ENCODE measurements at regions not wholly inside any gene's neighbourhood (a gene's known extent, or its start where the extent isn't known, plus 50 kb on each side); places are given as distances from the start of the nearest gene placed in this dataset.
A peak's percentile ranks its signal among the peaks of the same experiment; 100 is the strongest.
"Not testable (repeated sequence)": the region's sequence is repeated elsewhere in the genome, so short reads cannot be mapped to it uniquely, and the experiment has no call there.

DNA sequence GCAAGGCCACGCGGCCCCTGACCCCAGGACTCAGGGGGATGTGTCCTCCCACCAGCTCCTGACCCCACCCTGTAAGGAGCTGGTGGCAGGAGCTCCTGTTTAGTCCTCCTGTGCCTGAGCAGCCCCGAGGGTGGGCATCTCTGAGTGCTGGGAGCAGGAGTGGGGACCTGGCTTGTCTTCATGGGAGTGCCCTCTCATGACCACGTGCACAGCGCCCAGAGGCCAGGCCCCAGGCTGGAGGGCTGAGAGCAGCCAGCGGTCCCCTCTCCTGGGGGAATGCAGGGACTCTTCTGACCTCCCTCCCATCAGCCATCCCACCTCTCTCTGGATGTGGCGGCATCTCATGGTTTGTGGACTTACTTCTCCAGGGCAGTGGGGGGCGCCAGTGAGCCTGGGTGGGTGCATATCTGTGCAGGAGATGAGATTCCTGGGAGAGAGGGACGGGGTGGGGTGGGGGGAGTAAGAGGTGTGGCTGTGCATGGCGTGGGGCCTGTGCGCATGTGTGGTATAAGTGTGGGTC is 205.6 kb downstream of the TBC1D2B start:
- ATAC-seq (ENCODE audit: low read depth): no peak

DNA sequence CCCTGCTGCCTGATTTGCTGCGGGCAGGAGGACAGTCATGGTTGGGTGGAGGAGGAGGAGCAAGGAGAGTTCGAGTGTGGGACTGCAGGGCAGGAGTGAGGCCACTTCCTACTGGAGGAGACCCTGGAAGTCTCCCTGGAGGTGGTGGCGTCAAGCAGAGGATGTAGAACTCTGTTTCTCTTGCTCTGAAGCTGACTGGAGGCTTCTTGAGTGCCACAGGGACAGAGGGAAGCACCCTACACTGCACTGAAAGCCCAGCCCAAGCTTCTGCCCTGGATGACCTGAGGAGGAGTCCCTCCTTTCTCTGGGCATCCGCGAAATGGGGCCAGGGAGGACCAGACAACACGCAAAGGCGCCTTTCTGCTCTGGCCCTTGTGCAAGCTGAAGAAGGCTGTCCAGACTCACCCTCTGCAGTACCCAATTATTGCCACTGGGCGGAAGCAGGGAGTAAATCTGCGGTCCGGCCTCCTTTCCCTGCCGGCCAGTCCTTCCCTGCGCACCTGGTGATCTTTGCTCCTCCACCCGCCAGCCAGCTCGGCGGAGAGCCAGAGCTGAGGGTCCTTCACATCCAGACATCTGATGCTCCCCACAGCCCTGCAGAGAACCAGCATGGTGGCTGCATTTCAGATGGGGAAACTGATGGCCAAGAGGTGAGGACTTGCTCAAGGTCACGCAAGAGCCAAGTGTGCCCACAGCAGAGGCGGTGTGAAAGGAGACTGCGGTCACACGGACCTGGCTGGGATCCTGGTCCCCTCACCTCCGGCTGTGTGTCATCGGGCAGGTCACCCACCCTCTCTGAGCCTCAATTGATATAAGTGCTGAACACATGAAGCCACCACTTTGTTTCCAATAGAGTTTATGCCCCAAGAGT is 207.1 kb downstream of the TBC1D2B start:
- Histone ChIP-seq H3K27ac (ENCODE audit: poor library complexity, severe bottlenecking) (peak overlapping the region; percentile 56), H3K36me3 (ENCODE audit: low read depth) (no peaks in the 10 kb centered on the region), H3K4me3 (ENCODE audit: severe bottlenecking) (no peak overlapping the region), H3K4me1 (ENCODE audit: insufficient read depth, poor library complexity, severe bottlenecking) (peaks cover 13% of the 10 kb centered on the region), H3K27me3 (ENCODE audit: insufficient read depth, poor library complexity, severe bottlenecking) (no peaks in the 10 kb centered on the region), H3K9me3 (ENCODE audit: severe bottlenecking) (no peaks in the 10 kb centered on the region)
- DNase-seq (ENCODE audit: low spot score): peak; percentile 78
- TF ChIP-seq, protein P1, sequence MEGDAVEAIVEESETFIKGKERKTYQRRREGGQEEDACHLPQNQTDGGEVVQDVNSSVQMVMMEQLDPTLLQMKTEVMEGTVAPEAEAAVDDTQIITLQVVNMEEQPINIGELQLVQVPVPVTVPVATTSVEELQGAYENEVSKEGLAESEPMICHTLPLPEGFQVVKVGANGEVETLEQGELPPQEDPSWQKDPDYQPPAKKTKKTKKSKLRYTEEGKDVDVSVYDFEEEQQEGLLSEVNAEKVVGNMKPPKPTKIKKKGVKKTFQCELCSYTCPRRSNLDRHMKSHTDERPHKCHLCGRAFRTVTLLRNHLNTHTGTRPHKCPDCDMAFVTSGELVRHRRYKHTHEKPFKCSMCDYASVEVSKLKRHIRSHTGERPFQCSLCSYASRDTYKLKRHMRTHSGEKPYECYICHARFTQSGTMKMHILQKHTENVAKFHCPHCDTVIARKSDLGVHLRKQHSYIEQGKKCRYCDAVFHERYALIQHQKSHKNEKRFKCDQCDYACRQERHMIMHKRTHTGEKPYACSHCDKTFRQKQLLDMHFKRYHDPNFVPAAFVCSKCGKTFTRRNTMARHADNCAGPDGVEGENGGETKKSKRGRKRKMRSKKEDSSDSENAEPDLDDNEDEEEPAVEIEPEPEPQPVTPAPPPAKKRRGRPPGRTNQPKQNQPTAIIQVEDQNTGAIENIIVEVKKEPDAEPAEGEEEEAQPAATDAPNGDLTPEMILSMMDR (IDR thresholded peaks at IDR 0.05; ENCODE audit: poor library complexity, severe bottlenecking): peak; percentile 91
- ATAC-seq (ENCODE audit: low read depth): peak; percentile 64

More for the DNA sequence above, 205.6 kb downstream of the TBC1D2B start:
- no peaks in the 10 kb centered on the region for H3K9me3 ChIP-seq (ENCODE audit: severe bottlenecking)
- H3K36me3 ChIP-seq (ENCODE audit: low read depth): no peaks in the 10 kb centered on the region
- TF ChIP-seq, protein P1 (IDR thresholded peaks at IDR 0.05; ENCODE audit: poor library complexity, severe bottlenecking): no peak
- H3K4me1 ChIP-seq (ENCODE audit: insufficient read depth, poor library complexity, severe bottlenecking): peaks cover 13% of the 10 kb centered on the region
- peak; percentile 70 for DNase-seq (ENCODE audit: low spot score)
- no peak overlapping the region for H3K27ac ChIP-seq (ENCODE audit: poor library complexity, severe bottlenecking)
- no peaks in the 10 kb centered on the region for H3K27me3 ChIP-seq (ENCODE audit: insufficient read depth, poor library complexity, severe bottlenecking)
- no peak overlapping the region for H3K4me3 ChIP-seq (ENCODE audit: severe bottlenecking)

DNA sequence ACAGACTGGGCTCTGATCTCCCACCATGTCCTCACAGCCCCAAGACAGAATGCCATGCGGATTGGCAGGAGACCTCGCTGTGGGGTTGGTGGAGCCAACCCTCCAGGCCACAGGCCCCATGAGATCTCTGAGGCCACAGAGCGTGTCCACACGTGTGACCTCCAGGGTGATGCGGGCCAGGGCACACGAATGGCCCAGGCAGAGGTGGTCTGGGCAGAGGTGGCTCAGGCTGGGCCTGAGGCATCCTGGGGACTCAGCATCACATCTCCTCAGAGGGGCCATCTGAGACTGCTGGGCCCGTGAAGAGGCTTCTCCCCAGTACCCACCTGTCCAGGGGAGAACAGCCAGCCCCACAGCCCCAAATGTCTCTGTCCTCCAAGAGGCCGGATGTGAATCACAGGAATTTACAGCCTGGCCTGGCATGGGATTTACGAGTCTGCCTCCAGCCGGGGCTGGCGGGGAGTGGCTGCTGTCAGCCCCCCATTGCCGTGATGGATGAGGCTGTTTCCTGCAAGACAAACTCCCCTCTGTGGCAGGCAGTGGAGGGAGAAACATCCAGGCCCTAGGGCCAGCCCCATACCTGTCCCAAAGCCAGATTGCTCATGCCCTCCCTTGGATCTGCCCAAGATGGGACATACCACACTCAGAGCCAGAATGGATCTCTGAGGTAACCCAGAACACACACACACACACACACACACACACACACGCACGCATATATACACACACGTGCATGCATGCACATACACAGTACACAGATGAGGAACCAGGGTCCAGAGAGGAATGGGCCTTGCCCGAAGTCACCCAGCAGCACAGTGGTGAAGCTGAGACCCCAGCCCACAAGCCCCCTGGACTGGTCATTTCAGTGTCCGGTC is 208.3 kb downstream of the TBC1D2B start:
- Histone ChIP-seq H3K9me3 (ENCODE audit: severe bottlenecking) (no peaks in the 10 kb centered on the region), H3K27me3 (ENCODE audit: insufficient read depth, poor library complexity, severe bottlenecking) (no peaks in the 10 kb centered on the region), H3K36me3 (ENCODE audit: low read depth) (no peaks in the 10 kb centered on the region), H3K4me1 (ENCODE audit: insufficient read depth, poor library complexity, severe bottlenecking) (peaks cover 13% of the 10 kb centered on the region), H3K27ac (ENCODE audit: poor library complexity, severe bottlenecking) (peak overlapping the region; percentile 56), H3K4me3 (ENCODE audit: severe bottlenecking) (no peak overlapping the region)
- ATAC-seq (ENCODE audit: low read depth): peak; percentile 73
- TF ChIP-seq, protein P1 (IDR thresholded peaks at IDR 0.05; ENCODE audit: poor library complexity, severe bottlenecking): no peak
- peak; percentile 81 for DNase-seq (ENCODE audit: low spot score)

DNA sequence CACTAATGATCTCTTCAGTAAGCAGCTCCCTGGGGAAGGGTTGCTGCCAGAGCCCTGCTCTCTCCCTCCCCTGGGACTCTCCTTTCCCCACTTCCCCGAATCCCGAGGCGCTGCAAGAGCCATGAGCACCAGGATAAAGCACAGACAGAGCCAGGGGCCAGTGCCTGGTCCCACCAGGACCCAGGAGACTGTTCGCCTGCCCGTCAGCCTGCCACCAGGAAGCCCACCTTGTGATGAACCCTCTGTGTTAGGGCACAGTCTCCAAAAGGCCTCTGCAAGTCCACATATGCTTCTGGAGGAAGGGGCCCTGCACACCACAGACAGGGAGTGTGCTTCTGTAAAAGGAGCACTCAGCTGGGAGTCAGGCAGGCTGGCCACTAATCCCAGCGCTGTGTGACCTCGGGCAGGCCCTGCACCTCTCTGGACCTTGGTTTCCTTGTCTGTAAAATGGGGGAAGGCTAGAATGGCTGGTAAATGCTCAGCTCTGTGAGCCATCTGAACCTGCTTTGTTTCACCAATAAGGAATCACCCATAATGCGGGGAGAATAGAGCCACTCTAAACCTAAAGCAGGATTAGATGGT is 209.4 kb downstream of the TBC1D2B start:
- not testable (repeated sequence) for H3K27me3 ChIP-seq (ENCODE audit: insufficient read depth, poor library complexity, severe bottlenecking); H3K9me3 ChIP-seq (ENCODE audit: severe bottlenecking); ATAC-seq (ENCODE audit: low read depth); DNase-seq (ENCODE audit: low spot score); H3K4me3 ChIP-seq (ENCODE audit: severe bottlenecking); H3K36me3 ChIP-seq (ENCODE audit: low read depth)
- Histone ChIP-seq H3K4me1 (ENCODE audit: insufficient read depth, poor library complexity, severe bottlenecking) (peaks cover 13% of the 10 kb centered on the region), H3K27ac (ENCODE audit: poor library complexity, severe bottlenecking) (peak overlapping the region; percentile 56)

All from RWPE2 (cell line).